ENCODE measurements at regions not wholly inside any gene's neighbourhood (a gene's known extent, or its start where the extent isn't known, plus 50 kb on each side); places are given as distances from the start of the nearest gene placed in this dataset.

DNA sequence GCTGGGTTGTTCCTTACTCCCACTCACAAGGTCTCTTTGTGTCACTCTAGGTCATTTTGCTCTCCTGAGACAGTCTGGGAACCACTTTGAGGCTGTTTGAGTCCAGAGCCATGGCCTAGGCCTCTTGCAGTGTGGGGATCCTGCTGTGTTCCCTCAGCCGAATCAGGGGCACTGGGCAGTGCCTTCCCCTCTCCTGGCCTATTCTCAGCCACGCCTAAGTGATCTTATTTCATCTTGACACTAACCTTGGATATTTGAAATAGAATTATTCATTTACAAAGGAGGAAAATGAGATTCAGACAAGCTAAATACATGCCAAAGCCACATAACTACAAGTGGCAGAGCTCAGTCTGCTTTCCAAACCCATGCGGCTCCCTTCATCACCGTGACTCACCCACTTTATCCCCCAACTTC is 557.2 kb upstream of the TBL1XR1 start:
- H4K8ac ChIP-seq (ENCODE audit: extremely low read depth, insufficient read depth, low read length), result no peak overlapping the region
- no peak overlapping the region for H2BK20ac ChIP-seq (ENCODE audit: low read length)
- H3K4me1 ChIP-seq (replicated peaks in 1 of 4; ENCODE audit: control insufficient read depth in 3 of 4, insufficient read depth in 4 of 4, low read length in 3 of 4), result peaks cover 0 to 3% (median 0%) of the 10 kb centered on the region in 4 experiments; a peak in 2 of 7 replicates
- no peak overlapping the region for H2BK5ac ChIP-seq (ENCODE audit: low read depth, low read length)
- WGBS, 2 experiments (ENCODE audit: extremely low coverage in 1 of 2, insufficient coverage in 1 of 2, insufficient read length in 1 of 2, insufficient replicate concordance in 2 of 2, low coverage in 1 of 2, low lambda C conversion rate in 2 of 2, missing lambda C conversion rate in 1 of 2), result 88% methylated on average over 4 of the region's 4 CpGs; no CpG with 5 or more reads in 1 of the 2 experiments
- H3K27ac ChIP-seq (ENCODE audit: low read depth, low read length), result no peak overlapping the region
- H3K23ac ChIP-seq (ENCODE audit: insufficient read length), result no peak overlapping the region
- no peak overlapping the region for H2BK12ac ChIP-seq (ENCODE audit: low read depth, low read length)
- ChIA-PET POLR2A (ENCODE audit: partially characterized antibody) (no interaction called here), CTCF (ENCODE audit: partially characterized antibody) (interaction anchor here (1.0 kb wide), 1 partner anchor 24 kb away, joined by 3 read pairs; no protein-coding TSS in a partner anchor)
- H4K91ac ChIP-seq (replicated peaks; ENCODE audit: insufficient read length, low read length), result no peak overlapping the region
- no peak overlapping the region for H3K9ac ChIP-seq (replicated peaks in 1 of 4; ENCODE audit: extremely low read depth in 1 of 4, low read depth in 3 of 4, low read length in 3 of 4)
- H3K23me2 ChIP-seq (ENCODE audit: low read depth, low read length), result no peaks in the 10 kb centered on the region
- no peak overlapping the region for H3K4ac ChIP-seq (replicated peaks; ENCODE audit: insufficient read length, low read depth, low read length)
- H3K79me2 ChIP-seq (ENCODE audit: control insufficient read depth in 1 of 2, insufficient read depth in 2 of 2, low read length in 2 of 2), result no peaks in the 10 kb centered on the region
- peaks cover 11 to 13% of the 10 kb centered on the region in 2 experiments for H3K9me3 ChIP-seq (ENCODE audit: insufficient read depth in 2 of 2, low read depth in 1 of 2, low read length in 1 of 2)
- no peaks in the 10 kb centered on the region for H4K20me1 ChIP-seq (replicated peaks in 1 of 2; ENCODE audit: control insufficient read depth in 1 of 2, insufficient read depth in 2 of 2, low read length in 2 of 2)
- H3K14ac ChIP-seq (ENCODE audit: insufficient read length), result no peak overlapping the region
- H2AK5ac ChIP-seq (ENCODE audit: low read depth, low read length), result no peak overlapping the region
- H2AFZ ChIP-seq (ENCODE audit: low read length), result 0 out of 2 replicates have a peak overlapping the region, but pooled peaks have one; percentile 10
- no peak overlapping the region for H3K56ac ChIP-seq (replicated peaks; ENCODE audit: insufficient read length, low read depth, low read length)
- no peak overlapping the region for H3K18ac ChIP-seq (ENCODE audit: extremely low read depth, low read length)
- H4K5ac ChIP-seq (ENCODE audit: insufficient read length, low read depth, low read length), result no peak overlapping the region
- H3K4me2 ChIP-seq (ENCODE audit: insufficient read depth in 1 of 2, low read depth in 2 of 2, low read length in 2 of 2), result no peak overlapping the region
- TF ChIP-seq KDM4A (IDR thresholded peaks at IDR 0.05; ENCODE audit: low read depth, low read length, severe bottlenecking) (no peak), BRCA1 (IDR thresholded peaks at IDR 0.05; ENCODE audit: low read depth, low read length) (no peak), POLR2AphosphoS5 (IDR thresholded peaks at IDR 0.05; ENCODE audit: low read depth, low read length) (no peak), CTBP2 (IDR thresholded peaks at IDR 0.05; ENCODE audit: borderline replicate concordance, insufficient read depth, insufficient read length, low read length) (no peak)
- H3K4me3 ChIP-seq (ENCODE audit: extremely low read depth in 1 of 4, insufficient read depth in 2 of 4, low read depth in 3 of 4, low read length in 4 of 4), result no peak overlapping the region
- H2BK15ac ChIP-seq (ENCODE audit: low read length), result no peak overlapping the region
- H2BK120ac ChIP-seq (replicated peaks; ENCODE audit: low read depth, low read length), result no peak overlapping the region
- FAIRE-seq (no peak), DNase-seq (ENCODE audit: low read depth in 1 of 2, low spot score in 2 of 2) (no peak)
- no peaks in the 10 kb centered on the region for H3K79me1 ChIP-seq (ENCODE audit: low read depth, low read length)
- H3K27me3 ChIP-seq (replicated peaks in 1 of 4; ENCODE audit: control insufficient read depth in 3 of 4, extremely low read depth in 1 of 4, insufficient read depth in 3 of 4, low read length in 3 of 4), result no peaks in the 10 kb centered on the region
- H3K36me3 ChIP-seq (ENCODE audit: control insufficient read depth in 2 of 4, insufficient read depth in 4 of 4, low read length in 3 of 4), result no peaks in the 10 kb centered on the region
